ENCODE measurements at regions not wholly inside any gene's neighbourhood (a gene's known extent, or its start where the extent isn't known, plus 50 kb on each side); places are given as distances from the start of the nearest gene placed in this dataset.

DNA sequence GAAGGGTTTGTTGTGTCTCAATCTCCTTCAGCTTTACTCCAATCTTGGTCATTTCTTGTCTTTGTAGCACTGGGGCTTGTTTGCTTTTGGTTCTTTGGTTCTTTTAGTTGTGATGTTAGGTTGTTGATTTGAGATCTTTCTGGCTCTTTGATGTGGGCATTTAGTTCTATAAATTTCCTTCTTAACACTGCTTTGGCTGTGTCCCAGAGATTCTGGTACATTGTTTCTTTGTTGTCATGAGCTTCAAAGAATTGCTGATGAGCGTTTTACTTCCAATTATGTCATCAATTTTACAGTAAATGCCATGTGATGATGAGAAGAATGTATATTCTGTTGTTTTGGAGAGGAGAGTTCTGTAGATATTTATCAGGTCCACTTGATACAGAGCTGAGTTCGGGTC, 353.3 kb downstream of the MAN2A1 start:
- ATAC-seq, result no peak
- no peak for TF ChIP-seq CTCF (IDR thresholded peaks at IDR 0.05)
- no peak overlapping the region for H3K4me3 ChIP-seq
- DNase-seq, result no peak
- H3K27me3 ChIP-seq (ENCODE audit: low read depth), result no peaks in the 10 kb centered on the region
- H3K36me3 ChIP-seq, result no peaks in the 10 kb centered on the region
- H3K9me3 ChIP-seq, result peaks cover 3% of the 10 kb centered on the region
- intact Hi-C loops (cut with DNase I), result no loop called here
- no peaks in the 10 kb centered on the region for H3K4me1 ChIP-seq
- no peak overlapping the region for H3K27ac ChIP-seq

- DNase-seq (no peak), ATAC-seq (no peak)
- peaks cover 3% of the 10 kb centered on the region for H3K9me3 ChIP-seq
- no peaks in the 10 kb centered on the region for H3K27me3 ChIP-seq (ENCODE audit: low read depth)
- no peaks in the 10 kb centered on the region for H3K36me3 ChIP-seq
- no peak for TF ChIP-seq CTCF (IDR thresholded peaks at IDR 0.05)
- no peaks in the 10 kb centered on the region for H3K4me1 ChIP-seq
- H3K4me3 ChIP-seq, result no peak overlapping the region
- H3K27ac ChIP-seq, result no peak overlapping the region
- intact Hi-C loops (cut with DNase I), result no loop called here
Measured at GRCh38 chr5:110045158-110045557, 355.4 kb downstream of the MAN2A1 start.

- Histone ChIP-seq H3K27me3 (ENCODE audit: low read depth) (no peaks in the 10 kb centered on the region), H3K4me3 (no peak overlapping the region), H3K9me3 (no peaks in the 10 kb centered on the region), H3K4me1 (no peaks in the 10 kb centered on the region), H3K27ac (no peak overlapping the region), H3K36me3 (no peaks in the 10 kb centered on the region)
- no peak for ATAC-seq
- TF ChIP-seq CTCF (IDR thresholded peaks at IDR 0.05), result no peak
- no peak for DNase-seq
- intact Hi-C loops (cut with DNase I), result no loop called here
Measured at GRCh38 chr5:110048491-110048890, 358.8 kb downstream of the MAN2A1 start.

GRCh38 chr5:110049816-110050215, 360.1 kb downstream of the MAN2A1 start:
- H3K9me3 ChIP-seq, result no peaks in the 10 kb centered on the region
- no peak overlapping the region for H3K27ac ChIP-seq
- peaks cover 7% of the 10 kb centered on the region for H3K4me1 ChIP-seq
- DNase-seq, result no peak
- no peaks in the 10 kb centered on the region for H3K36me3 ChIP-seq
- no peaks in the 10 kb centered on the region for H3K27me3 ChIP-seq (ENCODE audit: low read depth)
- intact Hi-C loops (cut with DNase I), result no loop called here
- ATAC-seq, result no peak
- TF ChIP-seq CTCF (IDR thresholded peaks at IDR 0.05), result no peak
- no peak overlapping the region for H3K4me3 ChIP-seq

DNA sequence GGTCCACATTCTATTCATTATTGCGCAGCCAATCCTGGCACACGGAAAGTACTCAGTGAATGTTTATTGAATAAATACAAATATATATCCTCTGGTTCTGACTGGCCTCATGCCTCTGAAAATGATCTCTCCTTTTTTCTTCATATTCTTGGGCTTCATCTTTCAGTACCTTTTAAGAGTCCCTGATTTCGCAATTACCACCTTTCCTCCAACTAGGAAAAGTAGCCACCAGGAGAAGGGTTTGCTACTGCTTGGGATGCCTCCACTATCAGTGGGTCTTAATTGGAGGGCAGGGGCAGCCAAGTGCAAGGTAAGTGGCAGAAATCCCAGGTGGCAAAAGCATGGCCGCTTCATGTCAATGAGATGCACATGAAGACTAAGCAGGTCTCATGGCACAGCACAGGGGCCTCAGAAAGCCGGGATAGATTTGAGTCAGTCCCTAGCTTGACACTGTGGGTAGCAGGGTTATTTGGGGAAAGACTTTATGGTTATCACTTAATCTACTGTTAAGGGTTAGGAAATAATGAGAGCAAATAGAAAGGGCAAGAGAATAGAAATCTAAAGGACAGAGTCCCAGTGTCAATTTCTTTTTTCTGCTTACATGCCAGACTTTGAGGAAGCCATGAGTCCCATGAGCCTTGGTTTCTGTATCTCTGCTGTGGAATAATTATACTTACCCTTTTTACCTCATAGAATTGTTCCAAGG, 361.1 kb downstream of the MAN2A1 start:
- H3K27me3 ChIP-seq (ENCODE audit: low read depth), result no peaks in the 10 kb centered on the region
- TF ChIP-seq CTCF (IDR thresholded peaks at IDR 0.05), result no peak
- no peaks in the 10 kb centered on the region for H3K36me3 ChIP-seq
- DNase-seq (no peak), ATAC-seq (no peak)
- H3K4me1 ChIP-seq, result peaks cover 7% of the 10 kb centered on the region
- intact Hi-C loops (cut with DNase I), result no loop called here
- no peak overlapping the region for H3K4me3 ChIP-seq
- no peaks in the 10 kb centered on the region for H3K9me3 ChIP-seq
- H3K27ac ChIP-seq, result no peak overlapping the region

Data from lower lobe of right lung (tissue), 2 donors.